RCC 7860 (cell line): ENCODE measurements at regions not wholly inside any gene's neighbourhood (a gene's known extent, or its start where the extent isn't known, plus 50 kb on each side); places are given as distances from the start of the nearest gene placed in this dataset.

Experiments
- DNase-seq: peaks from one replicate; pipeline ENCODE4 v3.0.0-alpha.2; 2015; ENCODE audit warnings: low spot score
- FAIRE-seq: peaks from 2 replicates; lab custom pipeline; 2012; peaks lifted over from hg19 to GRCh38; lab: Jason Lieb, UNC

- no peak for DNase-seq
Observed at GRCh38 chr12:115716551-115716950, 560.9 kb downstream of the MED13L start.

GRCh38 chr12:115712676-115713075, 564.8 kb downstream of the MED13L start:
- FAIRE-seq, result no peak
- no peak for DNase-seq

More at GRCh38 chr12:115716551-115716950, 560.9 kb downstream of the MED13L start:
- FAIRE-seq, result no peak

- no peak for FAIRE-seq
- DNase-seq, result no peak
Observed at GRCh38 chr12:115710104-115710564, 567.4 kb downstream of the MED13L start.

GRCh38 chr12:115709540-115710011, 567.9 kb downstream of the MED13L start:
- DNase-seq, result no peak
- no peak for FAIRE-seq

DNA sequence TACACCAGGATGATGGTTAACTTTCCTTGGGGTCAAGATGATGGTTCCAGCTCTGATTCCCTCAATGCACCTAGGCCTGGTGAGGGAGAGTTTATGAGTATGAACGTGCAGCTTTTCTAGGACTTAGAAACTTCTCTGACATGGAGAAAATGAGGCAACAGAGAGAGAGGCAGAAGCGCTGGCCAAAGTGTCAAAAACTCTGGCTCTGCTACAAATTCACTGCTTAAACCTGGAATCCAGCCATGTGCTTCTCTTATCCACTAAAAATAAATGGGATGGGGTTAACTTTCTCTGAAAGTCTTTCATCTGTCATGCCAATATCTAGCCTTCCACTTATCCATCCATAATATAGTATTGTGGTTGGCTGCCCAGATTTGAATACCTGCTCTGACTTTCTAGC, 568.7 kb downstream of the MED13L start:
- DNase-seq (no peak), FAIRE-seq (no peak)

GRCh38 chr12:115700896-115701465, 576.5 kb downstream of the MED13L start:
- no peak for FAIRE-seq
- DNase-seq, result no peak

- DNase-seq (no peak), FAIRE-seq (no peak)
Observed at GRCh38 chr12:115700081-115700480, 577.4 kb downstream of the MED13L start.

GRCh38 chr12:115698257-115698656, 579.2 kb downstream of the MED13L start:
- FAIRE-seq (no peak), DNase-seq (no peak)

- no peak for FAIRE-seq
- DNase-seq, result no peak
Observed at GRCh38 chr12:115697340-115697739, 580.2 kb downstream of the MED13L start.

DNA sequence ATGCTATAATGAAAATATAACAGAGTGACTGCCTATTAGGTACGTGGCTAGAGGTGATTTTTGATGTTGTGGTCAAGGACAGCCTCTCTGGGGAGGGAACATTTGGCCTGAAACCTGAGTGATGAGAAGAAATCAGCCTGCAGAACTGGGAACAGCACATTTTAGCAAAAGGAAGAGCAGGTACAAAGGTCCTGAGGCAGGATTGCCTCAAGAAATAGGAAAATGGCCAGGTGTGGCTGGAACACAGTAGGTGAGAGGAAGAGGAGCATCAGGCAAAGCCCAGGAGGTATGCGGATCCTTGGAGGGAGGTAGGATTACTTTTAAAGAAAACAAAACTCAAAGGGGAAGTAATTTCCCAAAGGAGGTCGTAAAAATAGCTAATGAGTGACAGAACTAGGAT, 582.9 kb downstream of the MED13L start:
- DNase-seq (no peak), FAIRE-seq (no peak)

- FAIRE-seq (no peak), DNase-seq (no peak)
Observed at GRCh38 chr12:115693970-115694369, 583.5 kb downstream of the MED13L start.

GRCh38 chr12:115691123-115691522, 586.4 kb downstream of the MED13L start:
- FAIRE-seq (no peak), DNase-seq (no peak)

GRCh38 chr12:115687094-115687493, 590.4 kb downstream of the MED13L start:
- FAIRE-seq, result no peak
- DNase-seq, result no peak

DNA sequence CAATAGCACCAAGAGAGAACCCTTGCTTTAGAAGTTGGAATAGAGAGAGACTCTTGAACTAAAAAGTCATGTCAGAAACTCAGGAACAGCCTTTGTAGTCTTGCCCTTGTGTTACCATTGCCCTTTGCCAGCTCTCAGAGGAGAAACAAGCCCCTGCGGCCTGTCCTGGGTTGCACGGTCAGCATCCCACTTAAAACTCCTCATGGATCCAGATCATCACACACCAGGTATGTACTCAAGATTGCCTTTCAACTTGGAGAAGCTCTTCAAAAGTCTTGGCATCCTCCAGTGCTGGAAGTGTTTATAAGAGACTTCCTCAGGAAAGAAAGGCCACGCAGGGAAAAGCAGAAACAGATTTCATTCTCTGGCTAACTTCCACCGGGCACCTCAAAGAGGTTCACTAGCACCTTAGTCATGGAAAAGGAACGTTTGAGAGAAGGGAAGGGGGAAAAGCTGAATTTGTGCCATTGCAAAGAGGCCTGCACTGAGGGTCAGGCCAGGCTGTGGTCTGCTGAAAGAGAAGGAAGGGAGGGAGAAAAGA, 594.2 kb downstream of the MED13L start:
- FAIRE-seq (no peak), DNase-seq (no peak)

DNA sequence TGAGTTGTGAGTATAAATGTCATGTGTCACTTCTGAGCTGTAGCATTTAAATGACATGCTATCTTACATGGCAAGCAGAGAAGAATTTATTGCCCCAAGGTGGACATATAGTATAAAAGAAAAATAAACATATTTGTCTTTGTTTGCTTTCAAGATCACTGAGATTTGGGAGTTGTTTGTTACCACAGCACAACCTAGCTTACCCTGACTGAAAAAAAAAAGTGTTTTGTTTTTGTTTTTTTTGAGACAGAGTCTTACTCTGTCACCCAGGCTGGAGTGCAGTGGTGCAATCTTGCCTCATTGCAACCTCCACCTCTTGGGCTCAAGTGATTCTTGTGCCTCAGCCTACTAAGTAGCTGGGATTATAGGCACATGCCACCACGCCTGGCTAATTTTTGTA, 596.5 kb downstream of the MED13L start:
- FAIRE-seq (no peak), DNase-seq (no peak)

GRCh38 chr12:115672506-115673080, 604.9 kb downstream of the MED13L start:
- DNase-seq, result no peak
- FAIRE-seq, result no peak

DNA sequence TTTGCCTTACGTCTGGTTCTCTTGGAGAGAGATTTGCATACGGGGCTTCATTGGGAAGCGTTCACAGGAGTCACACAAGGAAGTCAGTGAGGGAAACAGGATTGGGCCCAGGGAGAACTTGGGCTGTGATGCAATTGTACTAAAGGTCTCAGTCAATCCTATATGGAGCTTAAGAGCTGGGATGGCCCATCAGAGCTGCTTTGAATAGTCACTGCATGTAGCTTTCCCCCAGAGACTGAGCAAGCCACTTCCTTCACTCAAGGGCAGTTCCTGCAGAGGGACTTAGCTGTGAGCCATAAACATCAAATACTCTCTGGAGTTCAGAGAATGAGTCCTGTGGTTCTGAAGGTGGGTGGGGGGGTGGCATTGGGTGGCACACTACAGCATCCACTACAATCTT, 605.4 kb downstream of the MED13L start:
- no peak for DNase-seq
- FAIRE-seq, result no peak

DNA sequence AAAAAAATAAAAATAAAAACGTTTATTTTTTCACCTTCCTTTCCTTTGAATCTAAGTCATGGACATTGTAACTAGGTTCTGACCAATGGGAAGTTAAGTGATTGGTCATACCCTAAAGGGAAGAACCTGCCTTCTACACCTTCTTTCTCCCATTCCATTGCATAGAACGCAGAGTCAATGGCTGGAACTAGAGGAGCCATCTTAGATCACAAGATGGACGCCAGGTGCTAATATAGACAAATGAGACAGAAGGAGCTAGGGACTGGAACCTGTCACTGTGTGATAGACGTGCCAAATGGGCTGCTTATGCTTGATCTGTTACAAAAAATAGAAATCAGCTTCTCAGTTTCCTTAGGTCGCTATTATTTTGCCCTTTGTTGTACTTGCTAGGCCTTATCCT, 606.6 kb downstream of the MED13L start:
- DNase-seq (no peak), FAIRE-seq (no peak)

DNA sequence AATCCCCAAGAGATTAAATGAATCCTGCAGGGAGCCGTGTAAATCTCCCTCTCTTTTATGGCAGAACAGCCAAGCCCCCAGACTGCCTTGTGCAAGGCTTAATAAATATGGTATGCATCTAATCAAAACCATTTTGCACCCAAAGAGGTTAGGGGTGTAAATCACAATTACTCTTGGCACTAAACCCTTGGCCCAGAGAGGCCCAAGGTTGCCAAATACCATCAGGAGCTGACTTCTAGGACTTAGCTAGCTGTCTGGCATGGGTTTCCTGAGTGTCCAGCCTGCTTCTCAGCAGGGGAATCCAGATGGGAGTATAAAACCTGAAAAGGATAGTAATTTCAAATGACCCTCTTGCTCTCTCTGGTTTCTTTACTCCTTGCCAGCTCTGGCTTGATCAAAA, 610.4 kb downstream of the MED13L start:
- no peak for DNase-seq
- FAIRE-seq, result no peak

- no peak for FAIRE-seq
- DNase-seq, result no peak
Observed at GRCh38 chr12:115666168-115666567, 611.3 kb downstream of the MED13L start.

- DNase-seq (no peak), FAIRE-seq (no peak)
Observed at GRCh38 chr12:115661112-115661511, 616.4 kb downstream of the MED13L start.

GRCh38 chr12:115660211-115660805, 617.2 kb downstream of the MED13L start:
- DNase-seq, result no peak
- no peak for FAIRE-seq
